Activated naive CD8-positive, alpha-beta T cell treated with anti-CD3 and anti-CD28 coated beads, Interleukin-2, amount 10 ng/mL, durations not matched to agents 7 days and 5 days (primary cell): ENCODE measurements at regions not wholly inside any gene's neighbourhood (a gene's known extent, or its start where the extent isn't known, plus 50 kb on each side); places are given as distances from the start of the nearest gene placed in this dataset.
A peak's percentile ranks its signal among the peaks of the same experiment; 100 is the strongest.

Source experiments
- ATAC-seq: fragments of 150-1000 bp; cut with Tn5 transposase; one replicate; pipeline ENCODE4 v1.10.0; 2021; ENCODE audit warnings: low read depth, moderate library complexity
- POLR2A ChIA-PET: fragments of 350-600 bp; sonication (Branson Sonifier 250); formaldehyde crosslinking; loops from one replicate; lab custom pipeline; 2021; ENCODE audit warnings: antibody characterized with exemption; lab: Charles Lee
- DNase-seq: peaks from one replicate; pipeline ENCODE4 v3.0.0; 2021
- H3K27ac Mint-ChIP-seq: one replicate; pipeline ENCODE4 v1.8.0; 2022; ENCODE audit warnings: mild to moderate bottlenecking, mixed read lengths
- H3K27me3 Mint-ChIP-seq: one replicate; pipeline ENCODE4 v1.8.0; 2022; ENCODE audit warnings: mild to moderate bottlenecking, moderate library complexity, mixed read lengths
- H3K36me3 Mint-ChIP-seq: one replicate; pipeline ENCODE4 v1.8.0; 2021; ENCODE audit warnings: mild to moderate bottlenecking, mixed read lengths
- H3K4me1 Mint-ChIP-seq: one replicate; pipeline ENCODE4 v1.8.0; 2021; ENCODE audit warnings: mixed read lengths
- H3K4me3 Mint-ChIP-seq: one replicate; pipeline ENCODE4 v1.8.0; 2022; ENCODE audit warnings: mild to moderate bottlenecking, moderate library complexity, mixed read lengths
- H3K9me3 Mint-ChIP-seq: one replicate; pipeline ENCODE4 v1.8.0; 2021; ENCODE audit warnings: mixed read lengths

DNA sequence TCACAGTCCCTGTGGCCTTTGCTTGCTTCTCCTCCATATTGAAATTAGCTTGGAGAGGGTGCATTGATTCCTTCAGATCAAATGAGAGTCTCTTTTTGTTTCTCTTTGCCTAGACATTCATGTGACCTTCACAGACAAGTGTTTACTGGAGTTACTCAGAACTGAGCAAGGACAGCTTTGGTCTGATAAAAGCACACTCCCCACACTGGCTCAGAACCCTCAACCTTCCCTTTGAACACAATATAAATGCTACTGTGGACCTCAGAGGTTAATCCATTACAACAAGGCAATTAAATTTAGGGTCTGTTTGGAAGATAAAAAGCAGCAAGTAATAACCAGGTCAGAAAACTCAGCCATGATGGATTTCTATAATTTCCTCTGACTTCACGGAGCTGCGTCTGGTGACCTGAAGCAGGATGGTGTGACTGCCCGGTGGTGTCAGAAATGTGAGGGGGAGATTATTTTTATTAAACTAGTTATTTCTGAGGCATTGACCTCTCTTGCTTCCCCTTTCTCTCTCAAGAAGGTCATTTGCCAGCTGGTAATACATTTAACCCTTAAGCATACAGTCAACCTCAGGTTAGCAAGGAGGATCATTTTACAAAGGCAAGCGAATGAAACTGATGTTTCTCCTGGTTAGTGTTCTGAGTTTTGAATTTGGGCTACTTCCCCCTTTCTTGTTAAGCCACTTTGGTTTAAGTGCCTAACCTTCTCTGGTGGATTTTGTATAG is 208.2 kb downstream of the CLIC5 start:
- Mint-ChIP-seq H3K27ac (no peak overlapping the region), H3K4me3 (no peak overlapping the region), H3K4me1 (no peaks in the 10 kb centered on the region), H3K9me3 (peaks cover 1% of the 10 kb centered on the region), H3K36me3 (no peaks in the 10 kb centered on the region), H3K27me3 (peaks cover 3% of the 10 kb centered on the region)
- ATAC-seq, result no peak
- no peak for DNase-seq
- POLR2A ChIA-PET, result no interaction called here

- peaks cover 10% of the 10 kb centered on the region for H3K4me1 Mint-ChIP-seq
- peaks cover 1% of the 10 kb centered on the region for H3K9me3 Mint-ChIP-seq
- DNase-seq, result no peak
- no peak overlapping the region for H3K4me3 Mint-ChIP-seq
- no peaks in the 10 kb centered on the region for H3K27me3 Mint-ChIP-seq
- POLR2A ChIA-PET, result no interaction called here
- no peaks in the 10 kb centered on the region for H3K36me3 Mint-ChIP-seq
- H3K27ac Mint-ChIP-seq, result no peak overlapping the region
- ATAC-seq, result no peak
Measured at GRCh38 chr6:45806172-45806571, 209.5 kb downstream of the CLIC5 start.

DNA sequence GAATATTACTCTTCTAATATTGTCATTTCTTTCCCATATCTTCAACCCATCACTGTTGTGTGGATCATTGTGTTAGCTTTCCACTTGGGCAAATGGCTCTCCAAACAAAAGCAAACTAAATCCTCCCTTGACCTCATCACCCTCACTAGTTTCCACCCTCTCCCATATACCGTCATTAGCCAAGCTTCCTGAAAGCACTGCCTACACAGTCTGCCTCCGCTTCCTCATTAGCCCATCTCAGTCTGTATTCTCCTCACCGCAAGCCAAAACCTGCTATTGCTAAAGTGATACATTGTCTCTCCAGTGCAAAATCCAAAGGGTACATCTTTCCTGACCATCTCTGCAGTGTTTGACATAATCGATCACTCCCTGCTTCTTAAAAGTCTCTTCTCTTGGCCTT is 212.6 kb downstream of the CLIC5 start:
- H3K36me3 Mint-ChIP-seq, result no peaks in the 10 kb centered on the region
- H3K4me3 Mint-ChIP-seq, result no peak overlapping the region
- H3K27me3 Mint-ChIP-seq, result no peaks in the 10 kb centered on the region
- H3K27ac Mint-ChIP-seq, result no peak overlapping the region
- POLR2A ChIA-PET, result no interaction called here
- no peak for ATAC-seq
- H3K4me1 Mint-ChIP-seq, result peaks cover 15% of the 10 kb centered on the region
- peaks cover 1% of the 10 kb centered on the region for H3K9me3 Mint-ChIP-seq
- DNase-seq, result no peak

GRCh38 chr6:45801471-45802289 is 214.0 kb downstream of the CLIC5 start:
- H3K4me3 Mint-ChIP-seq, result peak overlapping the region; percentile 2

GRCh38 chr6:45800911-45801310 is 214.7 kb downstream of the CLIC5 start:
- POLR2A ChIA-PET, result no interaction called here
- peaks cover 15% of the 10 kb centered on the region for H3K4me1 Mint-ChIP-seq
- no peaks in the 10 kb centered on the region for H3K36me3 Mint-ChIP-seq
- peaks cover 1% of the 10 kb centered on the region for H3K9me3 Mint-ChIP-seq
- no peak for DNase-seq
- no peak overlapping the region for H3K4me3 Mint-ChIP-seq
- ATAC-seq, result no peak
- H3K27ac Mint-ChIP-seq, result no peak overlapping the region
- no peaks in the 10 kb centered on the region for H3K27me3 Mint-ChIP-seq

More at GRCh38 chr6:45801471-45802289, 214.0 kb downstream of the CLIC5 start:
- H3K36me3 Mint-ChIP-seq, result no peaks in the 10 kb centered on the region
- POLR2A ChIA-PET, result no interaction called here
- ATAC-seq, result peak; percentile 63
- H3K27ac Mint-ChIP-seq, result peak overlapping the region; percentile 23
- peaks cover 1% of the 10 kb centered on the region for H3K9me3 Mint-ChIP-seq
- no peak for DNase-seq
- no peaks in the 10 kb centered on the region for H3K27me3 Mint-ChIP-seq
- peaks cover 15% of the 10 kb centered on the region for H3K4me1 Mint-ChIP-seq

- H3K27me3 Mint-ChIP-seq, result peaks cover 9% of the 10 kb centered on the region
- peaks cover under 1% of the 10 kb centered on the region for H3K4me1 Mint-ChIP-seq
- no peaks in the 10 kb centered on the region for H3K36me3 Mint-ChIP-seq
- H3K27ac Mint-ChIP-seq, result no peak overlapping the region
- POLR2A ChIA-PET, result no interaction called here
- DNase-seq, result no peak
- no peak overlapping the region for H3K4me3 Mint-ChIP-seq
- no peak for ATAC-seq
- no peaks in the 10 kb centered on the region for H3K9me3 Mint-ChIP-seq
Measured at GRCh38 chr6:45795678-45796077, 220.0 kb downstream of the CLIC5 start.

GRCh38 chr6:45794465-45794864 is 221.2 kb downstream of the CLIC5 start:
- Mint-ChIP-seq H3K9me3 (no peaks in the 10 kb centered on the region), H3K4me1 (no peaks in the 10 kb centered on the region), H3K27me3 (peaks cover 9% of the 10 kb centered on the region), H3K27ac (no peak overlapping the region), H3K36me3 (no peaks in the 10 kb centered on the region), H3K4me3 (no peak overlapping the region)
- POLR2A ChIA-PET, result no interaction called here
- DNase-seq (no peak), ATAC-seq (no peak)

GRCh38 chr6:45791211-45792168 is 224.2 kb downstream of the CLIC5 start:
- POLR2A ChIA-PET, result no interaction called here
- Mint-ChIP-seq H3K27me3 (peaks cover 9% of the 10 kb centered on the region), H3K4me1 (no peaks in the 10 kb centered on the region), H3K4me3 (no peak overlapping the region), H3K9me3 (no peaks in the 10 kb centered on the region), H3K27ac (no peak overlapping the region), H3K36me3 (no peaks in the 10 kb centered on the region)
- no peak for ATAC-seq
- no peak for DNase-seq

GRCh38 chr6:45789238-45789637 is 226.4 kb downstream of the CLIC5 start:
- ATAC-seq (no peak), DNase-seq (no peak)
- Mint-ChIP-seq H3K36me3 (no peaks in the 10 kb centered on the region), H3K9me3 (no peaks in the 10 kb centered on the region), H3K27ac (no peak overlapping the region), H3K27me3 (peaks cover 9% of the 10 kb centered on the region), H3K4me1 (no peaks in the 10 kb centered on the region), H3K4me3 (no peak overlapping the region)
- POLR2A ChIA-PET, result no interaction called here

- Mint-ChIP-seq H3K4me1 (no peaks in the 10 kb centered on the region), H3K4me3 (no peak overlapping the region), H3K27ac (no peak overlapping the region), H3K9me3 (no peaks in the 10 kb centered on the region), H3K27me3 (peaks cover 5% of the 10 kb centered on the region), H3K36me3 (no peaks in the 10 kb centered on the region)
- no peak for ATAC-seq
- POLR2A ChIA-PET, result no interaction called here
- DNase-seq, result no peak
Measured at GRCh38 chr6:45787384-45787783, 228.3 kb downstream of the CLIC5 start.

DNA sequence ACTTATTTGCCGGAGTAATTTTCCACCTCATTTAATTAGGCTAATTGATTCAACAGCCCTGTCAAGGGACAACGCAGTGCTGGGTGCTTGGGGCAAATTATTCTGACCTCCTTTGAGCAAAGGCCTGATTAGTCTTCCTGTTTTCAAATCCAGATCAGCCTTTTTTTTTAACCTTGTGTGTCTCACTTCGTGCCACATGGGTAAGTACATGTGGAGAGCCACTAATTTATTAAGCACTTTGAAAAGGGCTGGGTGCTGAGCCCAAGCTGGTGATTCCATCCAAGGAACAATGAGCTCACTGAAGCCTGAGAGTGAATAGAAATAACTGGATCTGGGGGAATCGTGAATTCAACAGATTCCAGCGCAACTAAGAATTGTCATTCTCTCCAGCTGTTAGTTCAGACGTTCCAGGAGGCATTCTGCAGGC is 229.3 kb downstream of the CLIC5 start:
- H3K36me3 Mint-ChIP-seq, result no peaks in the 10 kb centered on the region
- POLR2A ChIA-PET, result no interaction called here
- H3K9me3 Mint-ChIP-seq, result no peaks in the 10 kb centered on the region
- no peak overlapping the region for H3K27ac Mint-ChIP-seq
- H3K4me3 Mint-ChIP-seq, result no peak overlapping the region
- no peaks in the 10 kb centered on the region for H3K4me1 Mint-ChIP-seq
- DNase-seq (no peak), ATAC-seq (no peak)
- peaks cover 6% of the 10 kb centered on the region for H3K27me3 Mint-ChIP-seq

DNA sequence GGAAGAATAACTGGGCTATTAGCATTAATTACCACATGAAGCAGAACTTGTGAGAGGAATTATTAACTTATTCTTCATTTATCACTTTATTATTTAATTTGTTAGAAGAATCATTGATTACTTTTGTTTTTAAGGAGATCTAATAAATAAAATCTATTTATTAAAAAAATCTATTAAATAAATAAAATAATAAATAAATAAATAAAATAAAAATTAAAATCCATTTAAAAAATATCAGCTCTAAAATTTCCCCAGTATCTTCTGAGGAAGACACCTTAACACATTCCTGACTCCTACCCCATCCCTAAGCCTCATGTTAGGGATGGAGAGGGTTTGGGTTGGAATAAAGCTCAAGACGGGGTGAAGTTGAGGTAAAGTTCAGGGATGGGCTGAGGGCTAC is 231.4 kb downstream of the CLIC5 start:
- Mint-ChIP-seq H3K9me3 (no peaks in the 10 kb centered on the region), H3K4me1 (no peaks in the 10 kb centered on the region), H3K27me3 (peaks cover 6% of the 10 kb centered on the region), H3K4me3 (no peak overlapping the region), H3K27ac (no peak overlapping the region), H3K36me3 (no peaks in the 10 kb centered on the region)
- DNase-seq (no peak), ATAC-seq (no peak)
- POLR2A ChIA-PET, result no interaction called here

DNA sequence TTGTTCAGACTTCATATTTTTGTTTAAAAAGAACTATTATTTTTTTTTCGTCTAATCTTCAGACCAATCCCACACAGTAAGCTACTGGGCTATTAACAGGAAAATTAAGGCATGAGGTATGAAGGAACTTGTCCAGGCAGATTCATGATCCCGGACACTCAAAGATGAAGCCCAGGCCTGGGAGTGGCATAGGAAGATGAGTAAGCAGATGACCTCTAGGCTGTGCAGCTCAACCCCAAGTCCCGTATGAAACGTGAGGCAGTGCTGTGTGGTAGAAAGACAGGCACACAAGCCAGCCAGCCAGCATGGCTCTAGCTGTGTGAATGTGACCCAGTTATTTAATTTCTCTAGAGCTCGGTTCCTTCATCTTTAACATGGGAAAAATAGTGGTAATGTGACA is 231.9 kb downstream of the CLIC5 start:
- Mint-ChIP-seq H3K4me3 (no peak overlapping the region), H3K27me3 (peaks cover 6% of the 10 kb centered on the region), H3K4me1 (no peaks in the 10 kb centered on the region), H3K9me3 (peaks cover 2% of the 10 kb centered on the region), H3K36me3 (no peaks in the 10 kb centered on the region), H3K27ac (no peak overlapping the region)
- DNase-seq (no peak), ATAC-seq (no peak)
- POLR2A ChIA-PET, result no interaction called here
